ENCODE measurements at regions not wholly inside any gene's neighbourhood (a gene's known extent, or its start where the extent isn't known, plus 50 kb on each side); places are given as distances from the start of the nearest gene placed in this dataset.

DNA sequence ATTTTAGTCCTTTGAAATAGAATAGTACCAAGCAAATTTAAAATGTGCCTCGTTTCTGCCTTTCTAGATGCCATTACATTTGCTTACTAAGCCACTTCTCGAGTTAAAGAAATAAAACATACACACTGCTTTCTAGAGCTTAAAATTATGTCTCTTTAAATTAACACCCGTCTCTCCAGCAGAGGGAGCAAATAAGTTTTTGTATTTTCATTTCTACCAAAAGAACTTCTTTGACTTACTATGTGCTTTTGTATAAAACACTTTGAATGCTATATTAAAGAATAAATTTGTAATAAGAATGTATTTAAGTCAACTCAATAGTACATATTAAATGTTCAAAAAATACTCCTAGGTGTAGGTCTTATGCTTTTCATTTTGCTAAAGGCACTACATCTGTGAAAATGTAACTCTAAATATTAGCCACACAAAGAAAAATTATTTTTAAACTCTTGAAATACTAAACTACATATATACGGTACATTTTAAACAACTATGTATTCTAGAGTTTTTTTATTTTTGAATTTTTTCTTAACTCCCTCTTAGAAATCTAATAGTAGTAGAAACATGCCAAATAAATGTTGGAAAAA lies 269.3 kb upstream of the MIR17HG start:
- TF ChIP-seq, protein P1, sequence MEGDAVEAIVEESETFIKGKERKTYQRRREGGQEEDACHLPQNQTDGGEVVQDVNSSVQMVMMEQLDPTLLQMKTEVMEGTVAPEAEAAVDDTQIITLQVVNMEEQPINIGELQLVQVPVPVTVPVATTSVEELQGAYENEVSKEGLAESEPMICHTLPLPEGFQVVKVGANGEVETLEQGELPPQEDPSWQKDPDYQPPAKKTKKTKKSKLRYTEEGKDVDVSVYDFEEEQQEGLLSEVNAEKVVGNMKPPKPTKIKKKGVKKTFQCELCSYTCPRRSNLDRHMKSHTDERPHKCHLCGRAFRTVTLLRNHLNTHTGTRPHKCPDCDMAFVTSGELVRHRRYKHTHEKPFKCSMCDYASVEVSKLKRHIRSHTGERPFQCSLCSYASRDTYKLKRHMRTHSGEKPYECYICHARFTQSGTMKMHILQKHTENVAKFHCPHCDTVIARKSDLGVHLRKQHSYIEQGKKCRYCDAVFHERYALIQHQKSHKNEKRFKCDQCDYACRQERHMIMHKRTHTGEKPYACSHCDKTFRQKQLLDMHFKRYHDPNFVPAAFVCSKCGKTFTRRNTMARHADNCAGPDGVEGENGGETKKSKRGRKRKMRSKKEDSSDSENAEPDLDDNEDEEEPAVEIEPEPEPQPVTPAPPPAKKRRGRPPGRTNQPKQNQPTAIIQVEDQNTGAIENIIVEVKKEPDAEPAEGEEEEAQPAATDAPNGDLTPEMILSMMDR (conservative IDR thresholded peaks at IDR 0.05; ENCODE audit: low read depth in 2 of 2) = peak in 1 of 2 experiments; percentile 73; a peak in 3 of 4 replicates
- TF ChIP-seq, protein P2, sequence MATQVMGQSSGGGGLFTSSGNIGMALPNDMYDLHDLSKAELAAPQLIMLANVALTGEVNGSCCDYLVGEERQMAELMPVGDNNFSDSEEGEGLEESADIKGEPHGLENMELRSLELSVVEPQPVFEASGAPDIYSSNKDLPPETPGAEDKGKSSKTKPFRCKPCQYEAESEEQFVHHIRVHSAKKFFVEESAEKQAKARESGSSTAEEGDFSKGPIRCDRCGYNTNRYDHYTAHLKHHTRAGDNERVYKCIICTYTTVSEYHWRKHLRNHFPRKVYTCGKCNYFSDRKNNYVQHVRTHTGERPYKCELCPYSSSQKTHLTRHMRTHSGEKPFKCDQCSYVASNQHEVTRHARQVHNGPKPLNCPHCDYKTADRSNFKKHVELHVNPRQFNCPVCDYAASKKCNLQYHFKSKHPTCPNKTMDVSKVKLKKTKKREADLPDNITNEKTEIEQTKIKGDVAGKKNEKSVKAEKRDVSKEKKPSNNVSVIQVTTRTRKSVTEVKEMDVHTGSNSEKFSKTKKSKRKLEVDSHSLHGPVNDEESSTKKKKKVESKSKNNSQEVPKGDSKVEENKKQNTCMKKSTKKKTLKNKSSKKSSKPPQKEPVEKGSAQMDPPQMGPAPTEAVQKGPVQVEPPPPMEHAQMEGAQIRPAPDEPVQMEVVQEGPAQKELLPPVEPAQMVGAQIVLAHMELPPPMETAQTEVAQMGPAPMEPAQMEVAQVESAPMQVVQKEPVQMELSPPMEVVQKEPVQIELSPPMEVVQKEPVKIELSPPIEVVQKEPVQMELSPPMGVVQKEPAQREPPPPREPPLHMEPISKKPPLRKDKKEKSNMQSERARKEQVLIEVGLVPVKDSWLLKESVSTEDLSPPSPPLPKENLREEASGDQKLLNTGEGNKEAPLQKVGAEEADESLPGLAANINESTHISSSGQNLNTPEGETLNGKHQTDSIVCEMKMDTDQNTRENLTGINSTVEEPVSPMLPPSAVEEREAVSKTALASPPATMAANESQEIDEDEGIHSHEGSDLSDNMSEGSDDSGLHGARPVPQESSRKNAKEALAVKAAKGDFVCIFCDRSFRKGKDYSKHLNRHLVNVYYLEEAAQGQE (IDR thresholded peaks at IDR 0.05; ENCODE audit: unreplicated experiment) = no peak
- TF ChIP-seq STAT1 (IDR thresholded peaks at IDR 0.05; ENCODE audit: unreplicated experiment) (no peak), POLR2AphosphoS5 (IDR thresholded peaks at IDR 0.05; ENCODE audit: low read depth) (no peak), EZH2phosphoT487 (IDR thresholded peaks at IDR 0.05; ENCODE audit: unreplicated experiment) (no peak), ZNF331 (CRISPR knock-in tag; IDR thresholded peaks at IDR 0.05; ENCODE audit: low read depth) (no peak), EZH2 (IDR thresholded peaks at IDR 0.05; ENCODE audit: low read depth, unreplicated experiment) (no peak), NANOG (IDR thresholded peaks at IDR 0.05; ENCODE audit: borderline replicate concordance) (no peak), CREB1 (CRISPR knock-in tag; IDR thresholded peaks at IDR 0.05; ENCODE audit: low read depth) (no peak), JUNB (IDR thresholded peaks at IDR 0.05; ENCODE audit: unreplicated experiment) (no peak), ETS1 (IDR thresholded peaks at IDR 0.05) (no peak), ZNF114 (CRISPR knock-in tag; IDR thresholded peaks at IDR 0.05) (no peak)

All from GM23338 (cell line).